Lower leg skin (tissue), 4 donors: ENCODE measurements at regions not wholly inside any gene's neighbourhood (a gene's known extent, or its start where the extent isn't known, plus 50 kb on each side); places are given as distances from the start of the nearest gene placed in this dataset.

Experiments
- DNase-seq, 2 donors: peaks; one replicate each; pipeline ENCODE4 v3.0.0-alpha.2; 2019; ENCODE audit warnings: low spot score in 2 of 2
- H3K4me3 ChIP-seq: fragments of 200-600 bp; sonication (generic); 2 replicates; pipeline ENCODE4 v1.5.1; 2017; ENCODE audit warnings: mild to moderate bottlenecking, low read depth; ENCODE audit not compliant: poor library complexity, severe bottlenecking
- CTCF ChIP-seq, 3 donors: fragments of 450-650 bp; IDR thresholded peaks; one replicate each; pipeline ENCODE4 v1.5.1; 2016; ENCODE audit warnings: antibody characterized with exemption in 3 of 3, mild to moderate bottlenecking in 3 of 3, moderate library complexity in 2 of 3
- POLR2A ChIP-seq, 2 donors: fragments of 450-650 bp; IDR thresholded peaks; one replicate each; pipeline ENCODE4 v1.6.1; 2016 to 2017; ENCODE audit warnings: antibody characterized with exemption in 2 of 2, mild to moderate bottlenecking in 1 of 2, moderate library complexity in 1 of 2
- WGBS, 2 donors: methylation state at CpG; one replicate each; pipeline ENCODE4 v1.1.5; 2018; 5-methylcytosine and 5-hydroxymethylcytosine counted together
- intact Hi-C: fragments of 100-400 bp; cut with DNase I; formaldehyde crosslinking; loops from one replicate; pipeline ENCODE4 v1.15.0; 2023; ENCODE audit warnings: low total_unique reads

GRCh38 chr2:16368328-16368727 is 297.3 kb downstream of the CYRIA start:
- WGBS, 2 donors, result 70% methylated on average over 3 of the region's 3 CpGs
- no peak overlapping the region for H3K4me3 ChIP-seq
- DNase-seq, result no peak
- no peak for TF ChIP-seq CTCF (IDR thresholded peaks at IDR 0.05)
- no peak for TF ChIP-seq POLR2A (IDR thresholded peaks at IDR 0.05)
- intact Hi-C loops, result no loop called here

- DNase-seq, result no peak
- intact Hi-C loops, result no loop called here
- TF ChIP-seq POLR2A (IDR thresholded peaks at IDR 0.05) (no peak), CTCF (IDR thresholded peaks at IDR 0.05) (no peak)
- no peak overlapping the region for H3K4me3 ChIP-seq
Observed at GRCh38 chr2:16365366-16365765, 300.3 kb downstream of the CYRIA start.

DNA sequence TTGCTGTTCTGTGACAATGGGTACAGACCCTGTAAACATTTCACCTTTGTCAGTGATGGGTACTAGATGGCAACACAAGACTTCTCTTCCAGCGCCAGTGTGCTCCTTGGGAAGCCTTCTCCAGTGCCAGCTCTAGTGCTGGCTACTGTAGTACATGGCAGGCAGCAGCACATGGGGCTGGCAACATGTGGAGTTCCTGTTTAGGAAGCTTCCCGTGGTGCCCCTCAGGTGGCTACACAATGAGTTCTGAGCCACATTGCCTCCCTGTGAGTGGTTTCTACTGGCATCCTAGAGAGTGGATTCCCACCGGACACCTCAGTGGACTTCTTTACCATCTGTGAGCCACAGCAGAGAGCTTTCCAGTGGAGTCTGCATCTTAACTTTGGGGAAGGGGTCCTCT is 302.1 kb downstream of the CYRIA start:
- no peak overlapping the region for H3K4me3 ChIP-seq
- DNase-seq, result no peak
- TF ChIP-seq CTCF (IDR thresholded peaks at IDR 0.05), result no peak
- no peak for TF ChIP-seq POLR2A (IDR thresholded peaks at IDR 0.05)
- 76 to 85% methylated on average over 3 of the region's 3 CpGs for WGBS, 2 donors
- intact Hi-C loops, result no loop called here

- intact Hi-C loops, result no loop called here
- TF ChIP-seq POLR2A (IDR thresholded peaks at IDR 0.05) (no peak), CTCF (IDR thresholded peaks at IDR 0.05) (no peak)
- H3K4me3 ChIP-seq, result no peak overlapping the region
- no peak for DNase-seq
- WGBS, 2 donors, result 78 to 83% methylated on average over 4 of the region's 4 CpGs
Observed at GRCh38 chr2:16362611-16363010, 303.0 kb downstream of the CYRIA start.

DNA sequence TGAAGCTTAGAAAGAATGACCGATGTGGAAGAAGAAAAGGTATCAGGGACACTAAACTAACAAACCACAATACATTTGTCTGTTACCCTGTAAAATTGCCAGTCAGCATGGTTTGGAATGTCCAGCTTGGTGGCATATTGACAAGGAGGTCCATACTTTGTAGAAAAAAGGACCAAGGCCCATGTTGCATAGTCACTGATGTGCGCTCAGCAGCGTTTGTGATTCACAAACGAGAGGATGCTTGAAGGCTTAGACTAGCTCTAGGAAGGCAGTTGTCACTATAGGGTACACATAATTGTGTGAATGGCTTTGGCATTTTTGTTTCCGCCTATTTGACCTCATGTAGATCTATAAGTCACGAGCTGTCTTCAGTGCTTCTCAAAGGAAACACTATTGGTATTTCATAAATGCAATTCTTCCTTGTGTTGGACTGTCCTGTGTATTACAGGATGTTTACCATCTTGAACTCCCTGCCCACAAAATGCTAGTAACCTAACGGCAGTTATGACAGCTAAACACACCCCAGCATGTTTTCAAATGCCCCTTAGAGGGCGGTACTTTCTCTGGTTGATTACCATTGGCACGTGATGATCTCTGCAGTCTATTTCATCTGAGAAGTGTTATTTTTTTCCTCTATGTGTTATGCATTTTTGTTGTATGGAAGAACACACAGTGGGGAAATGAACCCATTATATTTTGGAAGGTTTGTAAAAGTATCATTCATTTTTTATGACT is 304.2 kb downstream of the CYRIA start:
- DNase-seq, result no peak

More for the DNA sequence above, 304.2 kb downstream of the CYRIA start:
- no peak for TF ChIP-seq CTCF (IDR thresholded peaks at IDR 0.05)
- TF ChIP-seq POLR2A (IDR thresholded peaks at IDR 0.05), result no peak
- intact Hi-C loops, result no loop called here
- WGBS, 2 donors, result 80 to 81% methylated on average over 9 of the region's 9 CpGs
- no peak overlapping the region for H3K4me3 ChIP-seq
